ENCODE measurements at regions not wholly inside any gene's neighbourhood (a gene's known extent, or its start where the extent isn't known, plus 50 kb on each side); places are given as distances from the start of the nearest gene placed in this dataset.

- TF ChIP-seq POLR2A (IDR thresholded peaks at IDR 0.05): no peak
- TF ChIP-seq CTCF (IDR thresholded peaks at IDR 0.05): no peak
- no peak for TF ChIP-seq POLR2AphosphoS5 (IDR thresholded peaks at IDR 0.05)
Observed at GRCh38 chr3:36172699-36173098, 207.6 kb upstream of the STAC start.

Data from upper lobe of left lung (tissue), 4 donors.